Choroid plexus epithelial cell (primary cell): ENCODE measurements at regions not wholly inside any gene's neighbourhood (a gene's known extent, or its start where the extent isn't known, plus 50 kb on each side); places are given as distances from the start of the nearest gene placed in this dataset.

Experiments used
- DNase-seq: peaks from one replicate; pipeline ENCODE4 v3.0.0-alpha.2; 2010; ENCODE audit warnings: low read depth
- H3K4me3 ChIP-seq: 2 replicates; pipeline ENCODE4 v1.5.1; 2011; ENCODE audit warnings: low read depth, mild to moderate bottlenecking, control low read depth, low read length, moderate library complexity
- CTCF ChIP-seq: conservative IDR thresholded peaks from 2 replicates; pipeline ENCODE4 v1.5.1; 2011; ENCODE audit warnings: low read depth, mild to moderate bottlenecking, control low read depth, inconsistent platforms, low read length, moderate library complexity

GRCh38 chr3:13245615-13245978, 172.4 kb upstream of the IQSEC1 start:
- no peak for TF ChIP-seq CTCF
- H3K4me3 ChIP-seq, result no peak overlapping the region
- no peak for DNase-seq

GRCh38 chr3:13243586-13243985, 170.4 kb upstream of the IQSEC1 start:
- H3K4me3 ChIP-seq, result no peak overlapping the region
- no peak for DNase-seq
- TF ChIP-seq CTCF, result no peak

- TF ChIP-seq CTCF, result no peak
- DNase-seq, result no peak
- H3K4me3 ChIP-seq, result no peak overlapping the region
Observed at GRCh38 chr3:13242364-13242737, 169.1 kb upstream of the IQSEC1 start.

GRCh38 chr3:13241621-13242363, 168.6 kb upstream of the IQSEC1 start:
- no peak for TF ChIP-seq CTCF
- no peak overlapping the region for H3K4me3 ChIP-seq
- no peak for DNase-seq

- TF ChIP-seq CTCF, result no peak
- no peak overlapping the region for H3K4me3 ChIP-seq
- DNase-seq, result no peak
Observed at GRCh38 chr3:13240928-13241618, 167.8 kb upstream of the IQSEC1 start.

- no peak for DNase-seq
- no peak overlapping the region for H3K4me3 ChIP-seq
- no peak for TF ChIP-seq CTCF
Observed at GRCh38 chr3:13239467-13239760, 166.2 kb upstream of the IQSEC1 start.
